DOHH2 (cell line): ENCODE measurements at regions not wholly inside any gene's neighbourhood (a gene's known extent, or its start where the extent isn't known, plus 50 kb on each side); places are given as distances from the start of the nearest gene placed in this dataset.

Experiments
- H3F3A ChIP-seq: fragments of 200-600 bp; sonication (generic), shearing (Covaris generic); 2 replicates; pipeline ENCODE4 v1.6.0; 2016; ENCODE audit warnings: antibody characterized with exemption, mild to moderate bottlenecking; ENCODE audit not compliant: control insufficient read depth, insufficient read depth
- H3K27ac ChIP-seq: fragments of 200-600 bp; sonication (generic); 2 replicates; pipeline ENCODE4 v1.5.1; 2014; ENCODE audit warnings: low read depth, mild to moderate bottlenecking, low read length, moderate library complexity
- H3K27me3 ChIP-seq: fragments of 200-600 bp; sonication (generic); 2 replicates; pipeline ENCODE4 v1.6.1; 2014; ENCODE audit warnings: mild to moderate bottlenecking, low read length, mixed read lengths; ENCODE audit not compliant: control insufficient read depth
- H3K36me3 ChIP-seq: fragments of 200-600 bp; sonication (generic); 2 replicates; pipeline ENCODE4 v1.6.1; 2014; ENCODE audit warnings: mild to moderate bottlenecking, low read length, moderate library complexity, mixed read lengths; ENCODE audit not compliant: control insufficient read depth
- H3K4me1 ChIP-seq: fragments of 200-600 bp; sonication (generic); 2 replicates; pipeline ENCODE4 v1.6.1; 2014; ENCODE audit warnings: mild to moderate bottlenecking, low read length, mixed read lengths; ENCODE audit not compliant: control insufficient read depth
- H3K4me2 ChIP-seq: fragments of 200-600 bp; sonication (generic); 2 replicates; pipeline ENCODE4 v1.6.0; 2014; ENCODE audit warnings: mild to moderate bottlenecking, low read length, moderate library complexity
- H3K4me3 ChIP-seq: fragments of 200-600 bp; sonication (generic); 2 replicates; pipeline ENCODE4 v1.5.1; 2014; ENCODE audit warnings: mild to moderate bottlenecking, low read length, mixed read lengths
- H3K79me2 ChIP-seq: fragments of 200-600 bp; sonication (generic); 2 replicates; pipeline ENCODE4 v1.6.1; 2014; ENCODE audit warnings: mild to moderate bottlenecking, low read length, mixed read lengths; ENCODE audit not compliant: control insufficient read depth
- H3K9me2 ChIP-seq: fragments of 200-600 bp; sonication (generic); replicated peaks from 2 replicates; pipeline ENCODE4 v1.6.1; 2014; ENCODE audit warnings: mild to moderate bottlenecking, low read length, mixed read lengths; ENCODE audit not compliant: control insufficient read depth
- H3K9me3 ChIP-seq: fragments of 200-600 bp; sonication (generic); 2 replicates; pipeline ENCODE4 v1.6.1; 2014; ENCODE audit warnings: antibody characterized with exemption, low read length, mixed read lengths; ENCODE audit not compliant: control insufficient read depth, insufficient read depth
- H4K20me1 ChIP-seq: fragments of 200-600 bp; sonication (generic); 2 replicates; pipeline ENCODE4 v1.6.0; 2014; ENCODE audit warnings: low read depth, mild to moderate bottlenecking, antibody characterized with exemption, low read length, moderate library complexity; ENCODE audit not compliant: control insufficient read depth, insufficient read depth
- EZH2phosphoT487 ChIP-seq: fragments of 200-600 bp; sonication (generic); IDR thresholded peaks from 2 replicates; pipeline ENCODE4 v1.6.1; 2017; ENCODE audit warnings: borderline replicate concordance, mild to moderate bottlenecking, antibody characterized with exemption, low read length, moderate library complexity, mixed read lengths
- TF ChIP-seq, protein P1 (sequence below): fragments of 200-600 bp; sonication (generic); IDR thresholded peaks from one replicate; pipeline ENCODE4 v1.5.1; 2014; ENCODE audit warnings: antibody characterized with exemption, mild to moderate bottlenecking, low read depth, low read length; ENCODE audit not compliant: poor library complexity, severe bottlenecking

DNA sequence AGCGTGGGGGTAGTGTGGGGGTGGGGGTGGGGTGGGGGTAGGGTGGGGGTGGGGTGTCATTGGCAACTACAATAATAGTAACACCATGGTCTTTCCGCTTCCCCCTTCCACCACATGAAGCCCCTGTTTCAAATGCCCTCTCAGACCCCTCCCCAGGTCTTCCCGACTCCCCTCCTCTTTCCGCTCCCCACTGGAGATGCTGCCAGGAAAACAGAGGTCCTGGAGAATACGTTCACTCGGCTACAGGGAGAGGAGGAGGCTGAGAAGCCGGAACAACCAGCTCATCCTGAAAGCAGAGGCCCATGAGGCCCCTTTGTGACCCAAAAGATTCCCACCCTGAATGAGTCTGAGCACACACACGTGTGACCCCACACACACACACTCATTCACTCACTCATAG, 75.4 kb downstream of the CPN2 start:
- Histone ChIP-seq H3K36me3 (no peaks in the 10 kb centered on the region), H4K20me1 (no peaks in the 10 kb centered on the region), H3K79me2 (no peaks in the 10 kb centered on the region), H3F3A (no peaks in the 10 kb centered on the region), H3K27me3 (no peaks in the 10 kb centered on the region), H3K9me2 (no peaks in the 10 kb centered on the region), H3K4me1 (no peaks in the 10 kb centered on the region), H3K27ac (no peak overlapping the region), H3K4me2 (no peak overlapping the region), H3K4me3 (no peak overlapping the region), H3K9me3 (no peaks in the 10 kb centered on the region)
- TF ChIP-seq, protein P1, sequence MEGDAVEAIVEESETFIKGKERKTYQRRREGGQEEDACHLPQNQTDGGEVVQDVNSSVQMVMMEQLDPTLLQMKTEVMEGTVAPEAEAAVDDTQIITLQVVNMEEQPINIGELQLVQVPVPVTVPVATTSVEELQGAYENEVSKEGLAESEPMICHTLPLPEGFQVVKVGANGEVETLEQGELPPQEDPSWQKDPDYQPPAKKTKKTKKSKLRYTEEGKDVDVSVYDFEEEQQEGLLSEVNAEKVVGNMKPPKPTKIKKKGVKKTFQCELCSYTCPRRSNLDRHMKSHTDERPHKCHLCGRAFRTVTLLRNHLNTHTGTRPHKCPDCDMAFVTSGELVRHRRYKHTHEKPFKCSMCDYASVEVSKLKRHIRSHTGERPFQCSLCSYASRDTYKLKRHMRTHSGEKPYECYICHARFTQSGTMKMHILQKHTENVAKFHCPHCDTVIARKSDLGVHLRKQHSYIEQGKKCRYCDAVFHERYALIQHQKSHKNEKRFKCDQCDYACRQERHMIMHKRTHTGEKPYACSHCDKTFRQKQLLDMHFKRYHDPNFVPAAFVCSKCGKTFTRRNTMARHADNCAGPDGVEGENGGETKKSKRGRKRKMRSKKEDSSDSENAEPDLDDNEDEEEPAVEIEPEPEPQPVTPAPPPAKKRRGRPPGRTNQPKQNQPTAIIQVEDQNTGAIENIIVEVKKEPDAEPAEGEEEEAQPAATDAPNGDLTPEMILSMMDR, result no peak
- TF ChIP-seq EZH2phosphoT487, result no peak

DNA sequence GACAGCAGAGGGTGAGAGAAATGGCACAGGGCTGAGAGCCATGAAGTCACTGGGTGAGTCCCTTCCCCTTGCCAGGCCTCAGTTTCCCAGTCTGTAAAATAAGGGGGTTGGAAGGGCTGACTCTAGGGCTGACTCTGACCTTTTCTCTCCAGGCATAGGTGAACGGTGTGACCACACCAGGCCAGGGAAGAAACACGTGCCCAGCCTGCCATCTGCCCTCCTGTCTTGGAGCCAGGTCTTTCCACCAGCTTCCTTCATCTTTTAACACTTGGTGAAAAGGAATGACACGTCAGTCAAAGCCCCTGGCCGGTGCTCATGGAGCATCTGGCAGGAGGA, 74.4 kb downstream of the CPN2 start:
- TF ChIP-seq, protein P1, result no peak
- no peak for TF ChIP-seq EZH2phosphoT487
- Histone ChIP-seq H4K20me1 (no peaks in the 10 kb centered on the region), H3K9me3 (no peaks in the 10 kb centered on the region), H3K4me3 (no peak overlapping the region), H3K36me3 (no peaks in the 10 kb centered on the region), H3F3A (no peaks in the 10 kb centered on the region), H3K27me3 (no peaks in the 10 kb centered on the region), H3K27ac (no peak overlapping the region), H3K4me2 (no peak overlapping the region), H3K79me2 (no peaks in the 10 kb centered on the region), H3K9me2 (no peaks in the 10 kb centered on the region), H3K4me1 (no peaks in the 10 kb centered on the region)

DNA sequence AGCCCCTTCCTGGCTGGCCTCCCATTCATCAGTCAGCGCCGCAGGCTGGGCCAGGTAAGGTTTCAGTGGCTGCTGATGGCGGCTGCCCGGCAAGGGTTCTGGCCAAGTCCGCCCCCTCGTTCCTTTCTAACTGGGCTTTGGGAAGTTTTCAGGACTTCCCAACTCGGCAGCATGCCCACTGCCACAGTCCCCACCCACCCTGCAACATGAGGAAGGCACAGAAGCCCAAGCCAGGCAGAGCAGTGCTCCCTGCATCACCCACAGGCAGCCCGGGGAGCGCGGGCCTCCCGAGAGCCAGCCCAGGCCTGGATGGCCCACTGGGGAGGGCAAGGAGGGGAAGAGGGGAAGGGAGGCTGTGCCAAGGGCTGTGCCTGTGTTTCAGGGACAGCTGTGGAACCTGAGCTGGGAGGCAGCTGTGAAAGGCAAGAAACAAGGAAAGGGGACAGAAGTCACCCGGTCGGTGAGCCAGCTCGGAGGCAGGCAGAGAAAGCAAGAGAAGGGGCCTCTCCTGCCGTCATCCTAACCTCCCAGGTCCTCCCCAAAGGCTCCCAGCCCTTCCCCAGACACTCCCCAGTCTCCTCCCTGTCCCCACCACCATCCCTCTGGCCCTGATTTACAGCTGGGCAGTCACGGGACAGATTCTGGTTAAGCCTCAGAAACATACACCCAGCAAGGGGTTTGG, 73.9 kb downstream of the CPN2 start:
- Histone ChIP-seq H3K9me3 (no peaks in the 10 kb centered on the region), H3K27ac (no peak overlapping the region), H3K4me3 (no peak overlapping the region), H3K36me3 (no peaks in the 10 kb centered on the region), H3K27me3 (no peaks in the 10 kb centered on the region; the same call in 1 of the 2 replicates), H3K79me2 (no peaks in the 10 kb centered on the region), H3K4me2 (no peak overlapping the region), H3K4me1 (no peaks in the 10 kb centered on the region), H3K9me2 (no peaks in the 10 kb centered on the region), H4K20me1 (no peaks in the 10 kb centered on the region), H3F3A (no peaks in the 10 kb centered on the region)
- no peak for TF ChIP-seq EZH2phosphoT487
- TF ChIP-seq, protein P1, result no peak
